Neural cell (in vitro differentiated cells): ENCODE measurements at regions not wholly inside any gene's neighbourhood (a gene's known extent, or its start where the extent isn't known, plus 50 kb on each side); places are given as distances from the start of the nearest gene placed in this dataset.

Experiments used
- H2AFZ ChIP-seq: fragments of 200-600, 300-800 bp; sonication (generic), shearing (Covaris generic); 2 replicates; pipeline ENCODE4 v1.6.0; 2014; ENCODE audit warnings: low read depth, mild to moderate bottlenecking, antibody characterized with exemption, low read length, moderate library complexity
- H3F3A ChIP-seq: fragments of 200-600 bp; shearing (Covaris generic); 2 replicates; pipeline ENCODE4 v1.6.1; 2016; ENCODE audit warnings: mild to moderate bottlenecking, moderate library complexity, mixed read lengths, antibody characterized with exemption, low read length; ENCODE audit not compliant: insufficient read depth, poor library complexity, severe bottlenecking
- H3K27ac ChIP-seq: fragments of 200-600, 300-800 bp; sonication (generic), shearing (Covaris generic); 2 replicates; pipeline ENCODE4 v1.5.1; 2014; ENCODE audit warnings: mild to moderate bottlenecking, low read length, moderate library complexity
- H3K27me3 ChIP-seq: fragments of 300-800, 200-600 bp; sonication (generic), shearing (Covaris generic); 2 replicates; pipeline ENCODE4 v1.6.0; 2014; ENCODE audit warnings: mild to moderate bottlenecking, low read depth, low read length, moderate library complexity; ENCODE audit not compliant: insufficient read depth
- H3K36me3 ChIP-seq: fragments of 300-800, 200-600 bp; sonication (generic), shearing (Covaris generic); 2 replicates; pipeline ENCODE4 v1.5.1; 2014; ENCODE audit warnings: mild to moderate bottlenecking, antibody characterized with exemption, low read length, moderate library complexity; ENCODE audit not compliant: insufficient read depth
- H3K4me2 ChIP-seq: fragments of 300-800, 200-600 bp; sonication (generic), shearing (Covaris generic); 2 replicates; pipeline ENCODE4 v1.6.0; 2014; ENCODE audit warnings: mild to moderate bottlenecking, low read length
- H3K4me3 ChIP-seq: fragments of 300-800, 200-600 bp; sonication (generic), shearing (Covaris generic); 2 replicates; pipeline ENCODE4 v1.5.1; 2014; ENCODE audit warnings: mild to moderate bottlenecking, low read length, moderate library complexity
- H3K79me2 ChIP-seq: fragments of 200-600 bp; shearing (Covaris generic); replicated peaks from 2 replicates; pipeline ENCODE4 v1.6.0; 2014; ENCODE audit warnings: mild to moderate bottlenecking, low read length, moderate library complexity; ENCODE audit not compliant: insufficient read depth
- H3K9ac ChIP-seq: fragments of 300-800, 200-600 bp; sonication (generic), shearing (Covaris generic); 2 replicates; pipeline ENCODE4 v1.6.1; 2016; ENCODE audit warnings: mild to moderate bottlenecking, low read length, mixed read lengths
- H3K9me2 ChIP-seq: fragments of 200-600 bp; shearing (Covaris generic); 2 replicates; pipeline ENCODE4 v1.6.1; 2016; ENCODE audit warnings: mild to moderate bottlenecking, low read length, mixed read lengths; ENCODE audit not compliant: insufficient read depth
- H3K9me3 ChIP-seq: fragments of 200-600, 300-800 bp; sonication (generic), shearing (Covaris generic); 2 replicates; pipeline ENCODE4 v1.6.1; 2016; ENCODE audit warnings: mild to moderate bottlenecking, mixed run types, low read length, moderate library complexity, mixed read lengths
- H4K20me1 ChIP-seq: fragments of 200-600 bp; shearing (Covaris generic); 2 replicates; pipeline ENCODE4 v1.6.1; 2016; ENCODE audit warnings: mild to moderate bottlenecking, mixed run types; ENCODE audit not compliant: insufficient read depth
- EP300 ChIP-seq: fragments of 450-650 bp; conservative IDR thresholded peaks from 2 replicates; pipeline ENCODE4 v1.6.1; 2014; ENCODE audit warnings: antibody characterized with exemption, mild to moderate bottlenecking, moderate library complexity; ENCODE audit not compliant: poor library complexity, severe bottlenecking
- EZH2 ChIP-seq: fragments of 200-600, 300-800 bp; shearing (Covaris generic), sonication (generic); IDR thresholded peaks from 2 replicates; pipeline ENCODE4 v1.6.1; 2014; ENCODE audit warnings: antibody characterized with exemption, low read length, borderline replicate concordance, mild to moderate bottlenecking; ENCODE audit not compliant: insufficient read depth, poor library complexity, severe bottlenecking
- MXI1 ChIP-seq: fragments of 450-650 bp; conservative IDR thresholded peaks from 2 replicates; pipeline ENCODE4 v1.6.1; 2014; ENCODE audit warnings: antibody characterized with exemption, mild to moderate bottlenecking; ENCODE audit not compliant: poor library complexity, severe bottlenecking
- POLR2AphosphoS5 ChIP-seq: IDR thresholded peaks from 2 replicates; pipeline ENCODE4 v1.6.1; 2012
- RAD21 ChIP-seq: fragments of 450-650 bp; conservative IDR thresholded peaks from 2 replicates; pipeline ENCODE4 v1.6.1; 2014; ENCODE audit warnings: antibody characterized with exemption, mild to moderate bottlenecking, moderate library complexity
- SMC3 ChIP-seq: fragments of 450-650 bp; conservative IDR thresholded peaks from 2 replicates; pipeline ENCODE4 v1.6.1; 2014; ENCODE audit warnings: antibody characterized with exemption, mild to moderate bottlenecking, moderate library complexity; ENCODE audit not compliant: poor library complexity
- TAF1 ChIP-seq: IDR thresholded peaks from 2 replicates; pipeline ENCODE4 v1.6.1; 2012; ENCODE audit warnings: low read depth
- TF ChIP-seq, protein P1 (sequence below): IDR thresholded peaks from 2 replicates; pipeline ENCODE4 v1.6.1; 2012; ENCODE audit warnings: borderline replicate concordance
- TF ChIP-seq, protein P2 (sequence below): fragments of 450-650 bp; IDR thresholded peaks from 2 replicates; pipeline ENCODE4 v1.5.1; 2014; ENCODE audit warnings: antibody characterized with exemption, mild to moderate bottlenecking, moderate library complexity; ENCODE audit not compliant: poor library complexity, severe bottlenecking

DNA sequence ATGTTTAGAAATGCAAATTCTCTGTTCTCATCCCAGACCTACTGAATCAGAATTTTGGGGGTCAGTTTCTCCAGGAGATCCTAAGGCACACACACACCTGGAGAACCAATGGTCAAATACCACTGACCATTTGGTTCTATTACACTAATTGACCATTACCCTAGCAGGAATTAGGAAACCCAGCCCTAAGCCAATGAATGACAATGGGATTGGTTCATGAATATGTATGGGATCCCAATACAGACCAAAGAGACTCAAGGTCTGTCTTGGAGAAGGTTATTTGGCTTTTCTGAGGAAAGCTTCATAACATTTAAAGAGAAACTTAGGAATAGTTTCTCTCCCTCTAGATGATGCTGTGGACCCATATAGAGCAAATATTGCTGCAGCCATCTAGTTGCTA is 317.0 kb downstream of the BMPER start:
- Histone ChIP-seq H3K27me3 (no peaks in the 10 kb centered on the region), H3K9me2 (no peaks in the 10 kb centered on the region), H3K27ac (no peak overlapping the region), H3K4me2 (no peak overlapping the region), H3K79me2 (no peaks in the 10 kb centered on the region), H3F3A (no peaks in the 10 kb centered on the region), H3K4me3 (no peak overlapping the region), H4K20me1 (no peaks in the 10 kb centered on the region), H3K36me3 (no peaks in the 10 kb centered on the region), H3K9ac (no peak overlapping the region), H3K9me3 (no peaks in the 10 kb centered on the region), H2AFZ (no peak overlapping the region)
- TF ChIP-seq EZH2 (no peak), SMC3 (no peak), POLR2AphosphoS5 (no peak), MXI1 (no peak), TAF1 (no peak), RAD21 (no peak), EP300 (no peak)
- TF ChIP-seq, protein P1, sequence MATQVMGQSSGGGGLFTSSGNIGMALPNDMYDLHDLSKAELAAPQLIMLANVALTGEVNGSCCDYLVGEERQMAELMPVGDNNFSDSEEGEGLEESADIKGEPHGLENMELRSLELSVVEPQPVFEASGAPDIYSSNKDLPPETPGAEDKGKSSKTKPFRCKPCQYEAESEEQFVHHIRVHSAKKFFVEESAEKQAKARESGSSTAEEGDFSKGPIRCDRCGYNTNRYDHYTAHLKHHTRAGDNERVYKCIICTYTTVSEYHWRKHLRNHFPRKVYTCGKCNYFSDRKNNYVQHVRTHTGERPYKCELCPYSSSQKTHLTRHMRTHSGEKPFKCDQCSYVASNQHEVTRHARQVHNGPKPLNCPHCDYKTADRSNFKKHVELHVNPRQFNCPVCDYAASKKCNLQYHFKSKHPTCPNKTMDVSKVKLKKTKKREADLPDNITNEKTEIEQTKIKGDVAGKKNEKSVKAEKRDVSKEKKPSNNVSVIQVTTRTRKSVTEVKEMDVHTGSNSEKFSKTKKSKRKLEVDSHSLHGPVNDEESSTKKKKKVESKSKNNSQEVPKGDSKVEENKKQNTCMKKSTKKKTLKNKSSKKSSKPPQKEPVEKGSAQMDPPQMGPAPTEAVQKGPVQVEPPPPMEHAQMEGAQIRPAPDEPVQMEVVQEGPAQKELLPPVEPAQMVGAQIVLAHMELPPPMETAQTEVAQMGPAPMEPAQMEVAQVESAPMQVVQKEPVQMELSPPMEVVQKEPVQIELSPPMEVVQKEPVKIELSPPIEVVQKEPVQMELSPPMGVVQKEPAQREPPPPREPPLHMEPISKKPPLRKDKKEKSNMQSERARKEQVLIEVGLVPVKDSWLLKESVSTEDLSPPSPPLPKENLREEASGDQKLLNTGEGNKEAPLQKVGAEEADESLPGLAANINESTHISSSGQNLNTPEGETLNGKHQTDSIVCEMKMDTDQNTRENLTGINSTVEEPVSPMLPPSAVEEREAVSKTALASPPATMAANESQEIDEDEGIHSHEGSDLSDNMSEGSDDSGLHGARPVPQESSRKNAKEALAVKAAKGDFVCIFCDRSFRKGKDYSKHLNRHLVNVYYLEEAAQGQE, result no peak
- TF ChIP-seq, protein P2, sequence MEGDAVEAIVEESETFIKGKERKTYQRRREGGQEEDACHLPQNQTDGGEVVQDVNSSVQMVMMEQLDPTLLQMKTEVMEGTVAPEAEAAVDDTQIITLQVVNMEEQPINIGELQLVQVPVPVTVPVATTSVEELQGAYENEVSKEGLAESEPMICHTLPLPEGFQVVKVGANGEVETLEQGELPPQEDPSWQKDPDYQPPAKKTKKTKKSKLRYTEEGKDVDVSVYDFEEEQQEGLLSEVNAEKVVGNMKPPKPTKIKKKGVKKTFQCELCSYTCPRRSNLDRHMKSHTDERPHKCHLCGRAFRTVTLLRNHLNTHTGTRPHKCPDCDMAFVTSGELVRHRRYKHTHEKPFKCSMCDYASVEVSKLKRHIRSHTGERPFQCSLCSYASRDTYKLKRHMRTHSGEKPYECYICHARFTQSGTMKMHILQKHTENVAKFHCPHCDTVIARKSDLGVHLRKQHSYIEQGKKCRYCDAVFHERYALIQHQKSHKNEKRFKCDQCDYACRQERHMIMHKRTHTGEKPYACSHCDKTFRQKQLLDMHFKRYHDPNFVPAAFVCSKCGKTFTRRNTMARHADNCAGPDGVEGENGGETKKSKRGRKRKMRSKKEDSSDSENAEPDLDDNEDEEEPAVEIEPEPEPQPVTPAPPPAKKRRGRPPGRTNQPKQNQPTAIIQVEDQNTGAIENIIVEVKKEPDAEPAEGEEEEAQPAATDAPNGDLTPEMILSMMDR, result no peak

DNA sequence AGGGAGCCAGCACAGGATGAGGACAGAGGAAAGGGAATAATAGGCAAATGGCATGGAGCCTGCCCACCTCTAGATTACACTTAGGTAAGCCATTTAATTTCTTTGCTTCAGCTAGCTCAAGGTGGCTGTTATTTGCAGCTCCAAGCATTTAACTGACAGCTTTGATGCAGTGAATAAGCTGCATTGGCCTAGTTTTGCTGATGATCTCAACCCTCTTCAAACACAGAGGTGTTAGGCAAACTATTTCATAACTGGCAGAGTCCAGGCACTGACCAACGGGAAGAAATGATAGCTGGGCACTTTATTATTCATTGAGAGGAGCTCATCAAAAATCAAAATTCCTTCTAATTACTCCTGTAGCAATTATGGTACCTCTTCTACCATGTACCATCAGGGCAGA is 317.4 kb downstream of the BMPER start:
- Histone ChIP-seq H3F3A (no peaks in the 10 kb centered on the region), H3K27ac (no peak overlapping the region)

More for the DNA sequence above, 317.4 kb downstream of the BMPER start:
- TF ChIP-seq RAD21 (no peak), TAF1 (no peak), EP300 (no peak), POLR2AphosphoS5 (no peak), SMC3 (no peak), MXI1 (no peak), EZH2 (no peak)
- TF ChIP-seq, protein P2, result no peak
- TF ChIP-seq, protein P1, result no peak
- Histone ChIP-seq H4K20me1 (no peaks in the 10 kb centered on the region), H3K79me2 (no peaks in the 10 kb centered on the region), H3K4me2 (no peak overlapping the region), H3K9me3 (no peaks in the 10 kb centered on the region), H3K9me2 (no peaks in the 10 kb centered on the region), H3K36me3 (no peaks in the 10 kb centered on the region), H3K4me3 (no peak overlapping the region), H3K27me3 (no peaks in the 10 kb centered on the region), H2AFZ (no peak overlapping the region), H3K9ac (no peak overlapping the region)
